ENCODE measurements at regions not wholly inside any gene's neighbourhood (a gene's known extent, or its start where the extent isn't known, plus 50 kb on each side); places are given as distances from the start of the nearest gene placed in this dataset.

GRCh38 chr12:16454481-16454880, 107.0 kb downstream of the MGST1 start:
- TF ChIP-seq CTCF (tag by site-specific recombination; IDR thresholded peaks at IDR 0.05) (no peak), ZBTB6 (tag by site-specific recombination; IDR thresholded peaks at IDR 0.05) (no peak), ZNF121 (tag by site-specific recombination; IDR thresholded peaks at IDR 0.05) (no peak), ZNF274 (IDR thresholded peaks at IDR 0.05; ENCODE audit: low read length) (no peak), ZNF274 (tag by site-specific recombination; IDR thresholded peaks at IDR 0.05; ENCODE audit: borderline replicate concordance) (no peak), ZNF776 (tag by site-specific recombination; IDR thresholded peaks at IDR 0.05; ENCODE audit: borderline replicate concordance) (no peak), ZNF670 (tag by site-specific recombination; IDR thresholded peaks at IDR 0.05; ENCODE audit: low read depth) (no peak), ZNF549 (tag by site-specific recombination; IDR thresholded peaks at IDR 0.05) (no peak), ZBTB20 (tag by site-specific recombination; IDR thresholded peaks at IDR 0.05) (no peak), TCF7L2 (IDR thresholded peaks at IDR 0.05; ENCODE audit: borderline replicate concordance, low read depth, low read length) (no peak), ZNF777 (tag by site-specific recombination; IDR thresholded peaks at IDR 0.05; ENCODE audit: borderline replicate concordance) (no peak)
